ENCODE measurements at regions not wholly inside any gene's neighbourhood (a gene's known extent, or its start where the extent isn't known, plus 50 kb on each side); places are given as distances from the start of the nearest gene placed in this dataset.
"Not testable (repeated sequence)": the region's sequence is repeated elsewhere in the genome, so short reads cannot be mapped to it uniquely, and the experiment has no call there.

- peak; percentile 89 to 90 for DNase-seq
Measured at GRCh38 chr1:25131794-25132193, 100.5 kb downstream of the SYF2 start.

GRCh38 chr1:25130895-25131294 is 101.4 kb downstream of the SYF2 start:
- no peak for DNase-seq

- no peak for DNase-seq
Measured at GRCh38 chr1:25129380-25129779, 102.9 kb downstream of the SYF2 start.

GRCh38 chr1:25128121-25128621 is 104.1 kb downstream of the SYF2 start:
- no peak for DNase-seq

GRCh38 chr1:25126562-25126961 is 105.7 kb downstream of the SYF2 start:
- DNase-seq, result no peak

GRCh38 chr1:25123551-25123950 is 108.8 kb downstream of the SYF2 start:
- DNase-seq, result no peak

- DNase-seq, result no peak
Measured at GRCh38 chr1:25122747-25123146, 109.6 kb downstream of the SYF2 start.

GRCh38 chr1:25120281-25120680 is 112.0 kb downstream of the SYF2 start:
- peak; percentile 38 to 64 for DNase-seq

GRCh38 chr1:25118546-25118945 is 113.8 kb downstream of the SYF2 start:
- DNase-seq, result peak; percentile 12 to 35

- no peak for DNase-seq
Measured at GRCh38 chr1:25117233-25117823, 115.0 kb downstream of the SYF2 start.

- no peak for DNase-seq
Measured at GRCh38 chr1:25116832-25117231, 115.5 kb downstream of the SYF2 start.

GRCh38 chr1:25116117-25116516 is 116.2 kb downstream of the SYF2 start:
- DNase-seq, result not testable (repeated sequence)

GRCh38 chr1:25113731-25114130 is 118.6 kb downstream of the SYF2 start:
- no peak for DNase-seq

GRCh38 chr1:25113086-25113485 is 119.2 kb downstream of the SYF2 start:
- DNase-seq, result peak; percentile 18 to 44

GRCh38 chr1:25112400-25112799 is 119.9 kb downstream of the SYF2 start:
- no peak for DNase-seq

- no peak for DNase-seq
Measured at GRCh38 chr1:25111706-25112105, 120.6 kb downstream of the SYF2 start.

GRCh38 chr1:25110485-25110884 is 121.8 kb downstream of the SYF2 start:
- DNase-seq, result no peak

GRCh38 chr1:25110036-25110435 is 122.3 kb downstream of the SYF2 start:
- no peak for DNase-seq

- DNase-seq, result no peak
Measured at GRCh38 chr1:25109531-25109951, 122.8 kb downstream of the SYF2 start.

- no peak for DNase-seq
Measured at GRCh38 chr1:25107643-25108010, 124.7 kb downstream of the SYF2 start.

GRCh38 chr1:25106976-25107642 is 125.2 kb downstream of the SYF2 start:
- no peak for DNase-seq

- DNase-seq, result no peak
Measured at GRCh38 chr1:25106352-25106751, 126.0 kb downstream of the SYF2 start.

GRCh38 chr1:25105836-25106235 is 126.5 kb downstream of the SYF2 start:
- no peak for DNase-seq

GRCh38 chr1:25104932-25105561 is 127.3 kb downstream of the SYF2 start:
- DNase-seq, result no peak
